Lower lobe of right lung (tissue), 2 donors: ENCODE measurements at regions not wholly inside any gene's neighbourhood (a gene's known extent, or its start where the extent isn't known, plus 50 kb on each side); places are given as distances from the start of the nearest gene placed in this dataset.
A peak's percentile ranks its signal among the peaks of the same experiment; 100 is the strongest.

Experiments used
- ATAC-seq, 2 donors: fragments of 200-7000 bp; cut with Tn5 transposase; one replicate each; pipeline ENCODE4 v1.9.1; 2020 to 2022; ENCODE audit warnings: mild to moderate bottlenecking in 2 of 2, moderate library complexity in 2 of 2
- DNase-seq: peaks from one replicate; pipeline ENCODE4 v3.0.0-alpha.2; 2020
- H3K27ac ChIP-seq: fragments of 200-600 bp; one replicate; pipeline ENCODE4 v1.8.0; 2022
- H3K27me3 ChIP-seq: fragments of 200-600 bp; one replicate; pipeline ENCODE4 v1.8.0; 2022; ENCODE audit warnings: low read depth
- H3K36me3 ChIP-seq: fragments of 200-600 bp; one replicate; pipeline ENCODE4 v1.8.0; 2022; ENCODE audit warnings: mild to moderate bottlenecking
- H3K4me1 ChIP-seq: fragments of 200-600 bp; one replicate; pipeline ENCODE4 v1.8.0; 2022
- H3K4me3 ChIP-seq: fragments of 200-600 bp; one replicate; pipeline ENCODE4 v1.8.0; 2022; ENCODE audit warnings: mild to moderate bottlenecking
- H3K9me3 ChIP-seq: fragments of 200-600 bp; one replicate; pipeline ENCODE4 v1.8.0; 2022
- intact Hi-C: fragments of 100-400 bp; cut with DNase I; formaldehyde crosslinking; loops from one replicate; pipeline ENCODE4 v1.11.0; 2022
- TF ChIP-seq, protein P1 (sequence below): fragments of 200-600 bp; IDR thresholded peaks from one replicate; pipeline ENCODE4 v1.8.0; 2022; ENCODE audit warnings: antibody characterized with exemption, mild to moderate bottlenecking
- donor health status: DM: no; HTN: yes; CAD: no; lungs with severe emphysema.

DNA sequence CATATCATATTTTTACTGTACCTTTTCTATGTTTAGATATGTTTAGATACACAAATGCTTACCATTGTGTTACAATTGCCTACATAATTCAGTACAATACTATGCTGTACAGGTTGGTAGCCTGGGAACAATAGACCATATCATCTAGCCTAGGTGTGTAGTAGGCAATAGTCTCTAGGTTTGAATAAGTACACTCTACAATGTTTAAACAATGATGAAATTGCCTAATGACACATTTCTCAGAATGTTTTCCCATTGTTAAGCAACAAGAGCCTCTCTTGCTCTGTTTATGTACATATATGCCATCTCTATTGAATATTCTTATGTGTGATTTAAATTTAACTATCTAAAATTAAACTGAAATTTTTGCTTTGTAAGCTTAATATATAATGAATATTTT, 209.6 kb upstream of the ST8SIA4 start:
- Histone ChIP-seq H3K9me3 (no peaks in the 10 kb centered on the region), H3K27me3 (no peaks in the 10 kb centered on the region), H3K36me3 (no peaks in the 10 kb centered on the region), H3K4me3 (no peak overlapping the region), H3K27ac (no peak overlapping the region), H3K4me1 (no peaks in the 10 kb centered on the region)
- peak in 1 of 2 donors; percentile 69 for ATAC-seq
- intact Hi-C loops: no loop called here
- no peak for DNase-seq
- TF ChIP-seq, protein P1, sequence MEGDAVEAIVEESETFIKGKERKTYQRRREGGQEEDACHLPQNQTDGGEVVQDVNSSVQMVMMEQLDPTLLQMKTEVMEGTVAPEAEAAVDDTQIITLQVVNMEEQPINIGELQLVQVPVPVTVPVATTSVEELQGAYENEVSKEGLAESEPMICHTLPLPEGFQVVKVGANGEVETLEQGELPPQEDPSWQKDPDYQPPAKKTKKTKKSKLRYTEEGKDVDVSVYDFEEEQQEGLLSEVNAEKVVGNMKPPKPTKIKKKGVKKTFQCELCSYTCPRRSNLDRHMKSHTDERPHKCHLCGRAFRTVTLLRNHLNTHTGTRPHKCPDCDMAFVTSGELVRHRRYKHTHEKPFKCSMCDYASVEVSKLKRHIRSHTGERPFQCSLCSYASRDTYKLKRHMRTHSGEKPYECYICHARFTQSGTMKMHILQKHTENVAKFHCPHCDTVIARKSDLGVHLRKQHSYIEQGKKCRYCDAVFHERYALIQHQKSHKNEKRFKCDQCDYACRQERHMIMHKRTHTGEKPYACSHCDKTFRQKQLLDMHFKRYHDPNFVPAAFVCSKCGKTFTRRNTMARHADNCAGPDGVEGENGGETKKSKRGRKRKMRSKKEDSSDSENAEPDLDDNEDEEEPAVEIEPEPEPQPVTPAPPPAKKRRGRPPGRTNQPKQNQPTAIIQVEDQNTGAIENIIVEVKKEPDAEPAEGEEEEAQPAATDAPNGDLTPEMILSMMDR: no peak

DNA sequence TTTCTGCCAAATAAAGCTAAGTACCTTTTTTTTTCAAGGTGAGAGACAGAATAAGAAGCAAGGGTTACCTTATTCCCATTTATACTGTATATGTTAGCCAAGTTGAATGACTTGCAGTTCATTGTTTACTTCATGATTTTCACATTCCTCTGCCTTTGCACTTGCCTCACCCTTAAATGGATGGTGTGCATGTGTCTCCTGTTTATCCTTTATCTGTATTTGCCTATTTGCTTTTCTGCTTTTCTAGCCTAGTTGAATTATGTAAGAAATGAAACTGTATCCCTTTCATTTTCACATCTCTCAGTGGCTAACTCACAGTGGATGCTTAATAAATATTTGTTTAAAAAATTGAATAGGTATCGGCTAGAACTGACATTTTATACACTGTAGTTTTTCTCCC, 200.8 kb upstream of the ST8SIA4 start:
- ATAC-seq: peak in 1 of 2 donors; percentile 78
- Histone ChIP-seq H3K4me3 (no peak overlapping the region), H3K9me3 (no peaks in the 10 kb centered on the region), H3K4me1 (no peaks in the 10 kb centered on the region), H3K27me3 (no peaks in the 10 kb centered on the region), H3K36me3 (no peaks in the 10 kb centered on the region), H3K27ac (no peak overlapping the region)
- intact Hi-C loops: no loop called here
- no peak for DNase-seq
- TF ChIP-seq, protein P1: no peak

DNA sequence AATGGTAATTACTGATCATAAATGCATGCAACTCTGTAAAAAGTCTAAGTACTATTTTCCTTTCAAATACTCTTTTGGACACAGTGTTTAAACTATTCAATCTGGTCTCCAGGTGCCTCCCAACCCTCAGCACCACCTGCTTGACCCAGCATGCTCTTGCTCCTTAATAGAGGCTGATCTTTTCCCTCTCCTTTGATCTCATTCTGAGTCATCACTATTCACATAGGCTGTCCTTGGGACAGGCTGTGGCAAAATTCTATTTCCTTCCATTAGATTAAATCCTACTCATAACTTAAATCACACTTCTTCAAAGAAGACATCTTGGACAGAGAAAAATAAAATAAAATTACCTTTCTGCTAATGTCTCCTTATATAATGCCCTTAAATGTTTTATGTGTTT, 199.4 kb upstream of the ST8SIA4 start:
- Histone ChIP-seq H3K4me3 (no peak overlapping the region), H3K36me3 (no peaks in the 10 kb centered on the region), H3K27me3 (no peaks in the 10 kb centered on the region), H3K9me3 (no peaks in the 10 kb centered on the region), H3K4me1 (no peaks in the 10 kb centered on the region), H3K27ac (no peak overlapping the region)
- TF ChIP-seq, protein P1: no peak
- intact Hi-C loops: no loop called here
- ATAC-seq (no peak), DNase-seq (no peak)

DNA sequence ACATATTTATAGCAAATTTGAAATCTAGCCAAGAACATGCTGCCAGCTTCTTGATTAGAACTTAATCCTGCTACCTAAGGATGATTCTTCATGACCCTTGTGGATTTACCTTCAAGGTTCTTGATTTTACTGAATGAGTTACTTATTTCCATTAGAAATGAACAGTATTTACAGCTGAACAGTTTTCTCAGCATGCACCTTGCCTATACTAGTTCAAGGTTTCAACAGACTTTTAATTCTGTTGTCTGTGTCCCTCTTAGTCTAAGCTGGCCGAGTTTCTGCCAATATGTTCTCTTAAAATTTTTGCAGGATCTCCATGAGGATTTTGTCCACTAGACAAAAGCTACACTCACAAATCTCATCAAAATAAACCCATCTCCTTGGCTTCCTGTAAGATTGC, 188.8 kb upstream of the ST8SIA4 start:
- TF ChIP-seq, protein P1: no peak
- no peaks in the 10 kb centered on the region for H3K27me3 ChIP-seq
- ATAC-seq (no peak), DNase-seq (no peak)
- H3K9me3 ChIP-seq: no peaks in the 10 kb centered on the region
- H3K36me3 ChIP-seq: no peaks in the 10 kb centered on the region
- intact Hi-C loops: no loop called here
- no peak overlapping the region for H3K4me3 ChIP-seq
- no peak overlapping the region for H3K27ac ChIP-seq
- H3K4me1 ChIP-seq: no peaks in the 10 kb centered on the region

DNA sequence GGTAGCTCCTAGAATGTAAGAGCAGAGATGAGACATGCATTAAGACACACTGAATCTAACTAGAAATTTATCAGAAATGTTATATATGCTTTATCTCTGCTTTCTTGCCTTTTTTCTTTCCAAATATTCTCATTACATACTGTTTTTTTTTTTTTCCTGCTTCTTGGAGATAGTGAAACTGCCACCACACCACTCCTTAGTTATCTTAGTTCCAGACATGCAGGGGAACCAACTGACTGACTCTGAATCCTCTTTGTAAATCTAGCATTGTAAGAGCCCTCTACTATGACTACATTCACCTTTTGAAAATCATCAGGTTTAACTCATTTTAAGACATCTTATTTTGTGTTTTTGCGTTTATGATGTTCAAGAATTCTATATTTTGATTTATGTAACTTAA, 181.3 kb upstream of the ST8SIA4 start:
- Histone ChIP-seq H3K9me3 (no peaks in the 10 kb centered on the region), H3K27ac (no peak overlapping the region), H3K36me3 (no peaks in the 10 kb centered on the region), H3K4me3 (no peak overlapping the region), H3K27me3 (no peaks in the 10 kb centered on the region), H3K4me1 (no peaks in the 10 kb centered on the region)
- intact Hi-C loops: no loop called here
- TF ChIP-seq, protein P1: no peak
- ATAC-seq: no peak
- no peak for DNase-seq
